MCF 10A (cell line): ENCODE measurements at regions not wholly inside any gene's neighbourhood (a gene's known extent, or its start where the extent isn't known, plus 50 kb on each side); places are given as distances from the start of the nearest gene placed in this dataset.

Experiments used
- BruUV-seq: library from RNA; stranded (reverse); fragments of 400-500 nt; replicated peaks from 2 replicates; lab custom pipeline; 2021; lab: Mats Ljungman, UMichigan
- CTCF ChIA-PET: fragments of 300-600 bp; sonication (Branson Sonifier 250); formaldehyde crosslinking; extraction: SDS; loops from one replicate; lab custom pipeline; 2021; ENCODE audit warnings: antibody characterized with exemption, inconsistent platforms; lab: Yijun Ruan, JAX
- POLR2A ChIA-PET: fragments of 300-600, 350-650 bp; sonication (Branson Sonifier 250); formaldehyde crosslinking; extraction: SDS; loops from one replicate; lab custom pipeline; 2020; ENCODE audit warnings: antibody characterized with exemption, inconsistent platforms; lab: Yijun Ruan, JAX
- DNase-seq: peaks from one replicate; pipeline ENCODE4 v3.0.0-alpha.2; 2018; ENCODE audit not compliant: unreplicated experiment
- H3K27ac Mint-ChIP-seq: one replicate; pipeline ENCODE4 v1.8.0; 2022; ENCODE audit warnings: mild to moderate bottlenecking, low read depth, mixed read lengths; ENCODE audit not compliant: unreplicated experiment
- H3K27me3 Mint-ChIP-seq: one replicate; pipeline ENCODE4 v1.8.0; 2022; ENCODE audit warnings: mixed read lengths; ENCODE audit not compliant: insufficient read depth, unreplicated experiment
- H3K36me3 Mint-ChIP-seq: one replicate; pipeline ENCODE4 v1.8.0; 2022; ENCODE audit warnings: mild to moderate bottlenecking, moderate library complexity, mixed read lengths; ENCODE audit not compliant: insufficient read depth, unreplicated experiment
- H3K4me1 Mint-ChIP-seq: one replicate; pipeline ENCODE4 v1.8.0; 2022; ENCODE audit warnings: mixed read lengths; ENCODE audit not compliant: insufficient read depth, unreplicated experiment
- H3K4me3 Mint-ChIP-seq: one replicate; pipeline ENCODE4 v1.8.0; 2022; ENCODE audit warnings: mild to moderate bottlenecking, moderate library complexity, mixed read lengths; ENCODE audit not compliant: unreplicated experiment
- H3K9me3 Mint-ChIP-seq: one replicate; pipeline ENCODE4 v1.8.0; 2022; ENCODE audit warnings: mixed read lengths; ENCODE audit not compliant: unreplicated experiment
- intact Hi-C: fragments of 100-400 bp; cut with micrococcal nuclease; formaldehyde crosslinking; loops from 2 replicates; pipeline ENCODE4 v1.14.1; 2022
- TF ChIP-seq, protein P1 (sequence below): fragments of 200-600 bp; IDR thresholded peaks from one replicate; pipeline ENCODE4 v1.8.0; 2022; ENCODE audit warnings: antibody characterized with exemption, mild to moderate bottlenecking; ENCODE audit not compliant: unreplicated experiment

- H3K9me3 Mint-ChIP-seq: peaks cover 2% of the 10 kb centered on the region
- DNase-seq: no peak
- no peaks in the 10 kb centered on the region for H3K27me3 Mint-ChIP-seq
- H3K4me1 Mint-ChIP-seq: no peaks in the 10 kb centered on the region
- H3K36me3 Mint-ChIP-seq: no peaks in the 10 kb centered on the region
- intact Hi-C loops: no loop called here
- POLR2A ChIA-PET: interaction anchor here (0.5 kb wide), 1 partner anchor 307 kb away, joined by 3 read pairs; no protein-coding TSS in a partner anchor
- no peak overlapping the region for H3K4me3 Mint-ChIP-seq
- no peak overlapping the region for H3K27ac Mint-ChIP-seq
- BruUV-seq: no TSS peak
- CTCF ChIA-PET: interaction anchor here (0.7 kb wide), 1 partner anchor 509 kb away, joined by 3 read pairs; no protein-coding TSS in a partner anchor
- TF ChIP-seq, protein P1, sequence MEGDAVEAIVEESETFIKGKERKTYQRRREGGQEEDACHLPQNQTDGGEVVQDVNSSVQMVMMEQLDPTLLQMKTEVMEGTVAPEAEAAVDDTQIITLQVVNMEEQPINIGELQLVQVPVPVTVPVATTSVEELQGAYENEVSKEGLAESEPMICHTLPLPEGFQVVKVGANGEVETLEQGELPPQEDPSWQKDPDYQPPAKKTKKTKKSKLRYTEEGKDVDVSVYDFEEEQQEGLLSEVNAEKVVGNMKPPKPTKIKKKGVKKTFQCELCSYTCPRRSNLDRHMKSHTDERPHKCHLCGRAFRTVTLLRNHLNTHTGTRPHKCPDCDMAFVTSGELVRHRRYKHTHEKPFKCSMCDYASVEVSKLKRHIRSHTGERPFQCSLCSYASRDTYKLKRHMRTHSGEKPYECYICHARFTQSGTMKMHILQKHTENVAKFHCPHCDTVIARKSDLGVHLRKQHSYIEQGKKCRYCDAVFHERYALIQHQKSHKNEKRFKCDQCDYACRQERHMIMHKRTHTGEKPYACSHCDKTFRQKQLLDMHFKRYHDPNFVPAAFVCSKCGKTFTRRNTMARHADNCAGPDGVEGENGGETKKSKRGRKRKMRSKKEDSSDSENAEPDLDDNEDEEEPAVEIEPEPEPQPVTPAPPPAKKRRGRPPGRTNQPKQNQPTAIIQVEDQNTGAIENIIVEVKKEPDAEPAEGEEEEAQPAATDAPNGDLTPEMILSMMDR: no peak
Measured at GRCh38 chr10:31586723-31587638, 268.0 kb downstream of the ZEB1 start.

DNA sequence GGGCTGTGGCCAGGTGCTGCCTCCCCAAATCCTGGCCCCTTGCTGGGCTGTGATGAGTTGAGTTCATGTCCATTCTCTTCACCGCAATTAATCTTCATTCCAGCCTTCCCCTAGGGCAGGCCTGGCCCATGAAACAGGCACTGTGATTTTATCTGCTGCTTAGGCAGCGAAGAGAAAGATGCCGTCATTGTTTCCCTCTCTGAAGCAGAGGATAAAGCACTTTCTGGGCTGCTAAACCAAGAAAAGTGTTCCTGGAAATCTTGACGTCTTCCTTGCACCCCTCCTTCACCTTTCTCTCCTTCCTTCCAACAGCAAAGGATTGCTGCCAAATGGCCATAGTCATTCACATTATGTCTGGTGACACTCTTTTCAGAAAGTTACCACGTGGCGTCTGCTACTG is 265.9 kb downstream of the ZEB1 start:
- Mint-ChIP-seq H3K36me3 (no peaks in the 10 kb centered on the region), H3K4me3 (no peak overlapping the region), H3K27ac (no peak overlapping the region), H3K27me3 (no peaks in the 10 kb centered on the region), H3K4me1 (no peaks in the 10 kb centered on the region), H3K9me3 (no peaks in the 10 kb centered on the region)
- TF ChIP-seq, protein P1: no peak
- DNase-seq: no peak
- BruUV-seq: no TSS peak
- intact Hi-C loops: no loop called here
- CTCF ChIA-PET: no interaction called here
- POLR2A ChIA-PET: interaction anchor here (0.8 kb wide), 1 partner anchor 9 kb away, joined by 3 read pairs; no protein-coding TSS in a partner anchor

GRCh38 chr10:31584098-31584631 is 265.1 kb downstream of the ZEB1 start:
- CTCF ChIA-PET: interaction anchor here (0.5 to 0.6 kb wide), 3 partner anchors 210 to 996 kb away, joined by 3 to 5 read pairs (median 3); no protein-coding TSS in a partner anchor
- no peak for DNase-seq
- Mint-ChIP-seq H3K9me3 (no peaks in the 10 kb centered on the region), H3K36me3 (no peaks in the 10 kb centered on the region), H3K4me3 (no peak overlapping the region), H3K27ac (no peak overlapping the region), H3K27me3 (no peaks in the 10 kb centered on the region), H3K4me1 (no peaks in the 10 kb centered on the region)
- POLR2A ChIA-PET: no interaction called here
- BruUV-seq: no TSS peak
- TF ChIP-seq, protein P1: no peak
- intact Hi-C loops: no loop called here

- TF ChIP-seq, protein P1: no peak
- H3K9me3 Mint-ChIP-seq: no peaks in the 10 kb centered on the region
- intact Hi-C loops: no loop called here
- H3K4me1 Mint-ChIP-seq: no peaks in the 10 kb centered on the region
- ChIA-PET CTCF (interaction anchor here (0.5 kb wide), 1 partner anchor 228 kb away, joined by 3 read pairs; no protein-coding TSS in a partner anchor), POLR2A (no interaction called here)
- BruUV-seq: no TSS peak
- H3K27ac Mint-ChIP-seq: no peak overlapping the region
- no peaks in the 10 kb centered on the region for H3K27me3 Mint-ChIP-seq
- no peak overlapping the region for H3K4me3 Mint-ChIP-seq
- DNase-seq: no peak
- H3K36me3 Mint-ChIP-seq: no peaks in the 10 kb centered on the region
Measured at GRCh38 chr10:31583293-31583692, 264.3 kb downstream of the ZEB1 start.
